Prostate gland (tissue), 2 donors: ENCODE measurements at regions not wholly inside any gene's neighbourhood (a gene's known extent, or its start where the extent isn't known, plus 50 kb on each side); places are given as distances from the start of the nearest gene placed in this dataset.

Experiments
- POLR2AphosphoS5 ChIP-seq: sonication (generic); formaldehyde crosslinking; IDR thresholded peaks from one replicate; pipeline ENCODE4 v1.6.1; 2017; ENCODE audit warnings: antibody characterized with exemption
- TF ChIP-seq, protein P1 (sequence below), 4 experiments: fragments of 200-600 bp in 2 of 4; fragments of 450-650 bp in 2 of 4; sonication (generic) in 2 of 4; IDR thresholded peaks; 1 replicate in 3 of 4; 2 replicates in 1 of 4; pipeline ENCODE4 v1.5.1; 2016 to 2019; ENCODE audit warnings: antibody characterized with exemption in 4 of 4, mild to moderate bottlenecking in 2 of 4, moderate library complexity in 2 of 4

DNA sequence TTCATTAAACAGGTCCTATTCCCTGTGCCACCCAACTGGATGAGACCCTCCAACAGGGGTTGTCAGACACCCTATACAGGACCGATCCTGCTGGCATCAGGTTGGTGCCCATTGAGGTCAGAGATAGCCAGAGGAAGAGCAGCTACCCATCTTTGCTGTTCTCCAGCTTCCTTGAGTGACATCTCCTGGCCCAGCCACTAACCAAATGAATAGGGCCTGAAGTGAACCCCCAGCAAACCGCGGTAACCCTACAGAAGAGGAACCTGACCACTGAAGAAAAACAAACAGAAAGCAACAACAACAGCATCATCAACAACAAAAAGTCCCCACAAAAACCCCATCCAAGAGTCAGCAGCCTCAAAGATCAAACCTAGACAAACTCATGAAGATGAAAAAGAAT is 133.6 kb upstream of the ARPP21 start:
- TF ChIP-seq POLR2AphosphoS5 = no peak
- TF ChIP-seq, protein P1, sequence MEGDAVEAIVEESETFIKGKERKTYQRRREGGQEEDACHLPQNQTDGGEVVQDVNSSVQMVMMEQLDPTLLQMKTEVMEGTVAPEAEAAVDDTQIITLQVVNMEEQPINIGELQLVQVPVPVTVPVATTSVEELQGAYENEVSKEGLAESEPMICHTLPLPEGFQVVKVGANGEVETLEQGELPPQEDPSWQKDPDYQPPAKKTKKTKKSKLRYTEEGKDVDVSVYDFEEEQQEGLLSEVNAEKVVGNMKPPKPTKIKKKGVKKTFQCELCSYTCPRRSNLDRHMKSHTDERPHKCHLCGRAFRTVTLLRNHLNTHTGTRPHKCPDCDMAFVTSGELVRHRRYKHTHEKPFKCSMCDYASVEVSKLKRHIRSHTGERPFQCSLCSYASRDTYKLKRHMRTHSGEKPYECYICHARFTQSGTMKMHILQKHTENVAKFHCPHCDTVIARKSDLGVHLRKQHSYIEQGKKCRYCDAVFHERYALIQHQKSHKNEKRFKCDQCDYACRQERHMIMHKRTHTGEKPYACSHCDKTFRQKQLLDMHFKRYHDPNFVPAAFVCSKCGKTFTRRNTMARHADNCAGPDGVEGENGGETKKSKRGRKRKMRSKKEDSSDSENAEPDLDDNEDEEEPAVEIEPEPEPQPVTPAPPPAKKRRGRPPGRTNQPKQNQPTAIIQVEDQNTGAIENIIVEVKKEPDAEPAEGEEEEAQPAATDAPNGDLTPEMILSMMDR (IDR thresholded peaks at IDR 0.05) = no peak
